RWPE2 (cell line): ENCODE measurements at regions not wholly inside any gene's neighbourhood (a gene's known extent, or its start where the extent isn't known, plus 50 kb on each side); places are given as distances from the start of the nearest gene placed in this dataset.

ENCODE experiments used
- ATAC-seq: fragments of 200-7000 bp; cut with Tn5 transposase; 3 replicates; pipeline ENCODE4 v1.9.1; 2021; ENCODE audit warnings: low read depth
- DNase-seq: peaks from one replicate; pipeline ENCODE4 v3.0.0-alpha.2; 2020; ENCODE audit warnings: low spot score
- H3K27ac ChIP-seq: fragments of 450-650 bp; 2 replicates; pipeline ENCODE4 v1.5.1; 2017; ENCODE audit warnings: mild to moderate bottlenecking; ENCODE audit not compliant: poor library complexity, severe bottlenecking
- H3K27me3 ChIP-seq: fragments of 250-450 bp; sonication (Bioruptor Pico); 2 replicates; pipeline ENCODE4 v1.5.1; 2021; ENCODE audit warnings: mild to moderate bottlenecking, moderate library complexity; ENCODE audit not compliant: insufficient read depth, poor library complexity, severe bottlenecking
- H3K36me3 ChIP-seq: fragments of 250-450 bp; sonication (Bioruptor Pico); 2 replicates; pipeline ENCODE4 v1.5.1; 2020; ENCODE audit warnings: low read depth, mild to moderate bottlenecking, moderate library complexity
- H3K4me1 ChIP-seq: fragments of 250-450 bp; sonication (Bioruptor Pico); 2 replicates; pipeline ENCODE4 v1.5.1; 2021; ENCODE audit warnings: mild to moderate bottlenecking, moderate library complexity; ENCODE audit not compliant: insufficient read depth, poor library complexity, severe bottlenecking
- H3K4me3 ChIP-seq: fragments of 250-450 bp; sonication (Bioruptor Pico); 2 replicates; pipeline ENCODE4 v1.5.1; 2021; ENCODE audit warnings: mild to moderate bottlenecking, moderate library complexity; ENCODE audit not compliant: severe bottlenecking
- H3K9me3 ChIP-seq: fragments of 250-450 bp; sonication (Bioruptor Pico); 2 replicates; pipeline ENCODE4 v1.5.1; 2021; ENCODE audit warnings: mild to moderate bottlenecking, moderate library complexity; ENCODE audit not compliant: severe bottlenecking
- CTCF ChIP-seq: fragments of 450-650 bp; IDR thresholded peaks from one replicate; pipeline ENCODE4 v1.5.1; 2017; ENCODE audit warnings: mild to moderate bottlenecking, moderate library complexity; ENCODE audit not compliant: poor library complexity, severe bottlenecking

DNA sequence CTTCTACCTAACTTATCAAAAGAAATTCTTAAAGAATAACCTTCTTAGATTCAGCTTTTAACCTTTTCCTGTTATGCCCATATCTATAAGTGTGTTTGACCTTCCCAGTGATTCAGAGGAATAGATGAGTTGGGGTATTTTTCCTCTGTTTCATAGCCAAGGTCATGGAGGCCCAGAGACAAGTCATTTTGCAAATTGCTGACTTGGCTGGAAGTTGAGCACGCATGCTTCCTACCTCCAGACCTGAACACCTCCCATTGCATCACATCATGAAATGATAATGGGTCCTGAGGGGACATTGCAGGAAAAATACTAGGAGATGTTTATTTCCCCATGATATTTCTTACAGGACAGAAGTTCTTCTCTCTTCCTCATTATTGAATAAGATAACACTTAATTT, 158.6 kb upstream of the LMCD1 start:
- Histone ChIP-seq H3K4me1 (no peaks in the 10 kb centered on the region), H3K27ac (no peak overlapping the region), H3K27me3 (no peaks in the 10 kb centered on the region), H3K36me3 (no peaks in the 10 kb centered on the region), H3K9me3 (peaks cover 10% of the 10 kb centered on the region), H3K4me3 (no peak overlapping the region)
- no peak for TF ChIP-seq CTCF
- ATAC-seq (no peak), DNase-seq (no peak)

GRCh38 chr3:8345398-8345797, 156.2 kb upstream of the LMCD1 start:
- no peak for DNase-seq
- Histone ChIP-seq H3K4me1 (no peaks in the 10 kb centered on the region), H3K36me3 (no peaks in the 10 kb centered on the region), H3K4me3 (no peak overlapping the region), H3K27ac (no peak overlapping the region), H3K9me3 (peaks cover 10% of the 10 kb centered on the region), H3K27me3 (no peaks in the 10 kb centered on the region)
- TF ChIP-seq CTCF, result no peak
- ATAC-seq, result no peak

- Histone ChIP-seq H3K27me3 (no peaks in the 10 kb centered on the region), H3K4me3 (no peak overlapping the region), H3K36me3 (no peaks in the 10 kb centered on the region), H3K9me3 (peaks cover 10% of the 10 kb centered on the region), H3K4me1 (no peaks in the 10 kb centered on the region), H3K27ac (no peak overlapping the region)
- TF ChIP-seq CTCF, result no peak
- ATAC-seq, result no peak
- no peak for DNase-seq
These were observed 153.5 kb upstream of the LMCD1 start for GRCh38 chr3:8348076-8348475.

- no peak overlapping the region for H3K27ac ChIP-seq
- no peak for TF ChIP-seq CTCF
- no peak for DNase-seq
These were observed 149.1 kb upstream of the LMCD1 start for GRCh38 chr3:8352475-8352874.

DNA sequence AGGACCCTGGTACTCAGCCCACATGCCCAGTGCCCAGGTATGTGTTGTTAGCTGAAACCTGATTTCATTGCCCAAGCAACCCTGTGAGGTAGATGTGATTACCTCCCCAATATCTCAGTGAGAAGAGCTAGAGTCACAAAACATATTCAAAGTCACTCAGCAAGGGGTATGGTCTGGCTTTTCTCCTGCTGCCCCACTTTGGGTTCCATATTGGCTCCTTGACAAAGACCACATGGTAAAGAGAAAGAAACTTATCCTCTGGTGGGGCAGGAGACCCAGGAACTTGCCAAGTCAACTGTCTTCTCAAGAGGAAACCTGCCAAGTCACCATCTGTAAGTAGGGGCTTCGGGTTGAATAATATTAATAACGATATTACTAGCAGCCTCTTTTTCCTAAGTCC, 148.3 kb upstream of the LMCD1 start:
- H3K4me1 ChIP-seq, result no peaks in the 10 kb centered on the region
- no peak for TF ChIP-seq CTCF
- ATAC-seq, result no peak
- no peak overlapping the region for H3K4me3 ChIP-seq
- H3K27me3 ChIP-seq, result no peaks in the 10 kb centered on the region
- H3K9me3 ChIP-seq, result no peaks in the 10 kb centered on the region
- H3K27ac ChIP-seq, result no peak overlapping the region
- H3K36me3 ChIP-seq, result no peaks in the 10 kb centered on the region
- no peak for DNase-seq

More at GRCh38 chr3:8352475-8352874, 149.1 kb upstream of the LMCD1 start:
- Histone ChIP-seq H3K9me3 (no peaks in the 10 kb centered on the region), H3K4me1 (no peaks in the 10 kb centered on the region), H3K36me3 (no peaks in the 10 kb centered on the region), H3K4me3 (no peak overlapping the region), H3K27me3 (no peaks in the 10 kb centered on the region)
- ATAC-seq, result no peak
